Dendritic cell treated with granulocyte-macrophage colony-stimulating factor and Interleukin-4, amounts not matched to agents 40 ng/mL and 50 ng/mL, for 4 days (primary cell): ENCODE measurements at regions not wholly inside any gene's neighbourhood (a gene's known extent, or its start where the extent isn't known, plus 50 kb on each side); places are given as distances from the start of the nearest gene placed in this dataset.

Source experiments
- H3K27ac Mint-ChIP-seq: one replicate; pipeline ENCODE4 v1.8.0; 2022; ENCODE audit warnings: mild to moderate bottlenecking, mixed read lengths
- H3K27me3 Mint-ChIP-seq: one replicate; pipeline ENCODE4 v1.8.0; 2022; ENCODE audit warnings: mild to moderate bottlenecking, mixed read lengths
- H3K36me3 Mint-ChIP-seq: one replicate; pipeline ENCODE4 v1.8.0; 2022; ENCODE audit warnings: low read depth, mixed read lengths
- H3K4me1 Mint-ChIP-seq: one replicate; pipeline ENCODE4 v1.8.0; 2022; ENCODE audit warnings: low read depth, mixed read lengths
- H3K4me3 Mint-ChIP-seq: one replicate; pipeline ENCODE4 v1.8.0; 2022; ENCODE audit warnings: mild to moderate bottlenecking, moderate library complexity, mixed read lengths
- H3K9me3 Mint-ChIP-seq: one replicate; pipeline ENCODE4 v1.8.0; 2022; ENCODE audit warnings: mixed read lengths
- intact Hi-C: fragments of 100-400 bp; cut with micrococcal nuclease; formaldehyde crosslinking; loops from one replicate; pipeline ENCODE4 v1.15.0; 2022

DNA sequence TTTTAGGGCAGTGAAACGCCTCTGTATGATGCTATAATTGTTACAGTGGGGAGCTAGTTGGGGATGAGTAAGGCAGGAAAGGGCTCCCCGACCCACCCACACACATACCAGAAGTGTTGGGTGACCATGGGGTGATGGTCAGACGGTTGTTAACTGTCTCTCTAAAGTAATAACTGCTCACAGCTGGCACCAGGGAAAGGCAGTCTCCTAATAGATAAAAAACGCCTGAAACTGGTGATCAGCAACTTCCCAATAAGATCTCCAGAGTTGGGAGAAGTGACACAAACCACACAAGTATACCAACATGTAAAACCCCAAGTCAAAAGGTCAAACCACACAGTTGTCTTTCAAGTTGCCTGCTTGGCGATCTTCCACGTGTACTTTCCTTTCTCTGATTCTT, 346.5 kb upstream of the CNTN4 start:
- intact Hi-C loops = no loop called here
- Mint-ChIP-seq H3K9me3 (peaks cover 37% of the 10 kb centered on the region), H3K4me1 (no peaks in the 10 kb centered on the region), H3K27ac (no peak overlapping the region), H3K27me3 (no peaks in the 10 kb centered on the region), H3K4me3 (no peak overlapping the region), H3K36me3 (no peaks in the 10 kb centered on the region)

DNA sequence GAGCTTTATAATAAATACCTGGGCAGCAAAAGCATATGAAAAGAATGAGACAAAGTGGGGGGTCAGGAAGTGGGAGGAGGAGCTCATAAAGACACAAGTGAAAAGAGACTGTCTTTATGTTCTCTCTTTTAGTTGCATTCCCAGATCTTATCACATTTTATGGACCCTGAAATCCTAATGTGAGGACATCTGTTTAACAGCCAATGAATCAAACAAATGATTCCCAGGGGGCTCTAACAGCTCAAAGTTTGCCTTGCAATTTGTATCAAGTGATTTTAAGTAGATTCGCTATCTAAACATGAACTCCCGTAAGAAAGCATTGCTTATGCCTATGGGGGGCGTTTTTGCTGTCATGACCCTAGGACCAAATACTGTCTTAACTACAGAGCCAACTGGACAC, 332.3 kb upstream of the CNTN4 start:
- no peaks in the 10 kb centered on the region for H3K36me3 Mint-ChIP-seq
- H3K4me1 Mint-ChIP-seq = no peaks in the 10 kb centered on the region
- intact Hi-C loops = no loop called here
- no peak overlapping the region for H3K27ac Mint-ChIP-seq
- no peaks in the 10 kb centered on the region for H3K27me3 Mint-ChIP-seq
- H3K9me3 Mint-ChIP-seq = peaks cover 17% of the 10 kb centered on the region
- H3K4me3 Mint-ChIP-seq = no peak overlapping the region

DNA sequence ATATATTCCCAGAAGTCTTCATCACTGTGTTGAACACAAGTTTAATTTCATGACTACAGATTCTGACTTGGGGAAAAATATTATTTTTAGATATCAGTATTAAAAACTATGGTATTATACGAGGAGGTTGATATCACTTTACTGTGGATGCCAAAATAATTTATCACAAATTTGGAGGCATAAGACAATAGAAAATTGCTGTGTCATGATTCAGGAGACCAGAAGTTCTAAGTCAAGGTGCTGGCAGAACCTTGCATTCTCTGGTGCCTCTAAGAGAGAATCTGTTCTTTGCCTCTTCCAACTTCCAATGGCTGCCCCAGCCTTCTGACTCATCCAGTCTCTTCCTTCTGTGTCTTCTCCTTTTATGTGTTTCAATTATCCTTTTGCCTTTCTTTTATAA, 325.0 kb upstream of the CNTN4 start:
- H3K4me1 Mint-ChIP-seq = no peaks in the 10 kb centered on the region
- peaks cover 39% of the 10 kb centered on the region for H3K9me3 Mint-ChIP-seq
- intact Hi-C loops = no loop called here
- no peaks in the 10 kb centered on the region for H3K36me3 Mint-ChIP-seq
- H3K4me3 Mint-ChIP-seq = no peak overlapping the region
- no peaks in the 10 kb centered on the region for H3K27me3 Mint-ChIP-seq
- no peak overlapping the region for H3K27ac Mint-ChIP-seq

DNA sequence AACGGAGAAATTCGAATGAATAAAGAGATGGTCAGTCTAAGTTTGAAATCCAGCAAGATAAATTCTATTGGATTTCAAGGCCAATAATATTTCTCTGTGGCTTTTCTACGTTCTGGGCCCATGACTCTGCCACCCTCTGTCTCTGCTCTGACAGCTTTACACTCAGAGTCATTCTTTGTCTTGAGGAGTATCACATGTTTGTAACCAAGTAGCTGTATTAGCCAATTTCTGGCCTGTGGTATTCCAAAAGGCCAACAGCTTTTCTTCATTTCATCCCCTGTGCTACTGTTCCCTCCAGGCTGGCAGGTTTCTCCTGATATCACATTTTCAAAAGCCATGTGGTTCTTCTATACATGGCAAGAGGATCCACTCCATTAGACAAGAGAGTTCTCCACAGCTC, 324.1 kb upstream of the CNTN4 start:
- Mint-ChIP-seq H3K9me3 (peaks cover 35% of the 10 kb centered on the region), H3K4me1 (no peaks in the 10 kb centered on the region), H3K27ac (no peak overlapping the region), H3K36me3 (no peaks in the 10 kb centered on the region), H3K4me3 (no peak overlapping the region), H3K27me3 (no peaks in the 10 kb centered on the region)
- intact Hi-C loops = no loop called here

DNA sequence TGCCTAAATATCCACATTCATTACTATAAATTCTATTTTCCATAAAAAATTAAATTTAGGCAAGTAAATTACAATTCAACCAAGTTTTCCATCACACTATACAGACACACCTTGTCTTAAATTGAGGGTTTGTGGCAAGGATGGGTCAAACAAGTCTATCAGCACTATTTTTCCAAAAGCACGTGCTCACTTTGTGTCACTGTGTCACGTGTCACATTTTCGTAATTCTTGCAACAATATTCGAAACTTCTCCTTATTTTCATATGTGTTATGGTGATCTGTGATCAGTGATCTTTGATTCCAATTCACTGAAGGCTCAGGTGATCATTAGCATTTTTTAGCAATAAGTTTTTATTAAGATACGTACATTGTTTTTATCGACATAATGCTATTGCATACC, 323.3 kb upstream of the CNTN4 start:
- intact Hi-C loops = no loop called here
- peaks cover 35% of the 10 kb centered on the region for H3K9me3 Mint-ChIP-seq
- H3K27me3 Mint-ChIP-seq = no peaks in the 10 kb centered on the region
- H3K27ac Mint-ChIP-seq = no peak overlapping the region
- no peaks in the 10 kb centered on the region for H3K36me3 Mint-ChIP-seq
- no peak overlapping the region for H3K4me3 Mint-ChIP-seq
- no peaks in the 10 kb centered on the region for H3K4me1 Mint-ChIP-seq

DNA sequence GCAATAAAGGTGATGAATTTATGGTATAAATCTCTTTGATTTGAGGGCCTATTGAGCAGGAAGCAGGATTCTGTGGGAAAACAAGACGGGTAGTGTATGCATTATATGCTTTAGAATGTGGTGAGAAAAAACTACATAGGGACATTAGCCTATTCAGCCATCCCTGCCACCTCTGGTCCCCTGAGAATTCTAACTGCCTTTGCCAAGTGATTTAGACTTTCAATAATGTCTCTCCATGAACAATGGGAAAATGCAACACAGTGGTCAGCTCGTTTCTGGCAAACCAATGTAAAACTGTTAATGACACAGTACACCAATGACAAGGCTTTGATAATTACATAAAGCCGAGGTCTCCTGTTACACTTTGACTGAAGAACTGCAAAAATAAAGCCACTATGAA, 314.7 kb upstream of the CNTN4 start:
- H3K9me3 Mint-ChIP-seq = peaks cover 29% of the 10 kb centered on the region
- no peaks in the 10 kb centered on the region for H3K27me3 Mint-ChIP-seq
- no peak overlapping the region for H3K27ac Mint-ChIP-seq
- no peaks in the 10 kb centered on the region for H3K36me3 Mint-ChIP-seq
- intact Hi-C loops = no loop called here
- no peak overlapping the region for H3K4me3 Mint-ChIP-seq
- H3K4me1 Mint-ChIP-seq = no peaks in the 10 kb centered on the region

DNA sequence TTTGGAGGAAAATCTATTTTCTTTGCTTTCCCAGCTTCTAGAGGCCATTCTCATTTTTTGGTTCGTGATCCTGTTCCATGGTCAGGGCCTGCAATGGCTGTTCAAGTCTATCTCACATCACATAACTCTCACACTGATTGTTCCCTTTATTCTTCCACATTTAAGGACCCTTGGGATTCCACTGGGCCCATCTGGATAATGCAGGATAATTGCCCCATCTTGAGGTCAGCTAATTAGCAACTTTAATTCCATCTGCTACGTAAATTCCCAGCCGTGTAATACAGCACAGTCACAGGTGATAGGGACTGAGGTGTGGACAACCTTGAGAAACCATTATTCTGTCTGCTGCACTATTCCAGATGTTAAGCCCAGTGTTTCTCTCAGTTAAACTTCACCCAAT, 311.6 kb upstream of the CNTN4 start:
- no peak overlapping the region for H3K27ac Mint-ChIP-seq

DNA sequence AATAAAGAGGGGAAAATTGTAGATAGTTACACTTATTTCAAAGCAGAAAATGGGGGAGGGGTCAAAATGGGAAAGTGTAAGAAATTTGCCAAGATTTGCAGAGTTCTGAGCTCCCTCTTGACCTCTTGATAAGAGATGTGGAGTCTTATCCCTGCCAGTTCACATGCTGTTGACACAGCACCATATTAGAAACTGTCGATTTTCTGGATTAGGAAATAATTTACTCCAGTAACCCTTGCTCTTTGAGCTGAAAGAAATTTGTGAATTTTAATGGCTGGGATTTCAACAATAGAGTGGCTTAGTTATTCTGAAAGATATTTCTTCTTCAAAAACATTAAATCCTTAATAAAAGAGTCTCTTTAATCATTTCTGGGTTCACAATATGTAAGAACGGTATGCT, 306.2 kb upstream of the CNTN4 start:
- H3K4me3 Mint-ChIP-seq = no peak overlapping the region
- intact Hi-C loops = no loop called here
- H3K4me1 Mint-ChIP-seq = no peaks in the 10 kb centered on the region
- no peaks in the 10 kb centered on the region for H3K36me3 Mint-ChIP-seq
- no peak overlapping the region for H3K27ac Mint-ChIP-seq
- H3K9me3 Mint-ChIP-seq = peaks cover under 1% of the 10 kb centered on the region
- H3K27me3 Mint-ChIP-seq = no peaks in the 10 kb centered on the region

More for the DNA sequence above, 311.6 kb upstream of the CNTN4 start:
- Mint-ChIP-seq H3K4me3 (no peak overlapping the region), H3K4me1 (no peaks in the 10 kb centered on the region), H3K27me3 (no peaks in the 10 kb centered on the region), H3K36me3 (no peaks in the 10 kb centered on the region), H3K9me3 (peaks cover 29% of the 10 kb centered on the region)
- intact Hi-C loops = no loop called here

DNA sequence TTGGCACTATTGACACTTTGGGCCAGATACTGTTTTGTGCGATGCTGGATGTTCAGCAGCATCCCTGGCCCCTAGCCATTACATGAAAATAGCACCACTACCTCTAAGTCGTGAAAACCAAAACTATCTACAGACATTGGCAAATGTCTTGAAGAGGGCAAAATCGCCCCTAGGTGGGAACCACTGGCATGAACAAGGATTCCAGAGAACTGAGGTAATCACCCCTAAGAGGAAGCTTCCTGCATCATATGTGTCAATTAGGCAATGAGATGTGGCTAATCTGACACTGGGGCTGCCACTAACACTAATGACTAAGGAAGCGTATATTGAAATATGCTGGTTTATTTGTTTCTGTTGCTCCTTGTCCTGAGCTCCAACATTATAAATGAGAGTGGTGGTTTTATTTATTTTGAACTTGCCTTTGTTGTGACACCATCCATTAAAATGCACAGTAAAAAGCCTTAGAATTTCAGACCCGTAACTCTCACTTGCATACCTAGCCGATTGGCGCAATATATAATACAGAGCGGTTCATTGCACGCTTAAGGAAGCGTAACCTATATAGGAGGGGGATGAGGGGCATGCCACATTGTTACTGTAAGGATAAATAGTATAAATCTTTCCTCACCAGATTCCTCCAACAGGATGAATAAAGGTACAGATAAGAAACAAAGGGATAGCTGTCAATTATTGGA, 299.8 kb upstream of the CNTN4 start:
- Mint-ChIP-seq H3K4me3 (no peak overlapping the region), H3K27ac (no peak overlapping the region), H3K36me3 (no peaks in the 10 kb centered on the region), H3K9me3 (peaks cover 18% of the 10 kb centered on the region), H3K27me3 (no peaks in the 10 kb centered on the region), H3K4me1 (no peaks in the 10 kb centered on the region)
- intact Hi-C loops = no loop called here

DNA sequence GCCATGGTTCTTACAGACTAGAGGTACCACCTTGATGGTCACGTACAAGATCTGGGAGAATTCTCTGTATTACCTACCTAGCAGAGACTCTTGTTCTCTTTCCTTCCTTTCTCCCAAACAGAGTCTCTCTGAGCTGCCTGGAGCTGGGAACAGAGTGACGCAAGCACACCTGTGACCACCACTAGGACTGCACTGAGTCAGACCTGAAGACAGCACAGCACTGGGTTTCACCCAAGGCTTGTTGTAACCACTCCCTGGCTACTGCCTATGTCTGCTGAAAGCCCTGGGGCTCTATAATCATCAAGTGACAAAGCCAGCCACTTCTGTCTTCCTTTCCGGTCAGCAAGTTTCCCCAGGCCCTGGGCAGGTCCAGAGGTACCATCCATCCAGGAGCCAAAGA, 293.3 kb upstream of the CNTN4 start:
- H3K27me3 Mint-ChIP-seq = no peaks in the 10 kb centered on the region
- H3K36me3 Mint-ChIP-seq = no peaks in the 10 kb centered on the region
- no peak overlapping the region for H3K27ac Mint-ChIP-seq
- intact Hi-C loops = no loop called here
- no peaks in the 10 kb centered on the region for H3K4me1 Mint-ChIP-seq
- peaks cover 75% of the 10 kb centered on the region for H3K9me3 Mint-ChIP-seq
- H3K4me3 Mint-ChIP-seq = no peak overlapping the region

DNA sequence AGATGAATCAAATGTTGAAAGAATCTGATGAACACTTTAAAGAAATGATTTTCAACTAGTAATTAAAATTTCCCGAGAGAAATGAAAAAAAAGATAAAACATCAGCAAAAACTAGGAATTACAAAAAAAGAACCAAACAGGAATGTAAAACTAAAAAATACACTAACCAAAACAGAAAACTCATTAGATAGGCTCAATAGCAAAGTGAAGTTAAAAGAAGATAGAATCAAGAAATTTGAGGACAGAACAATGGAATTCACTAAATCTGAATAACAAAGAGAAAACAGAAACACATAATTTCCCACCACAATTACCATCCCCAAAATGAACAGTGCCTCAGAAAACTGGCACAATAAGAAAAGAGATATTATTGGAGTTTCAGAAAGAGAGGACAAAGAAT, 290.1 kb upstream of the CNTN4 start:
- no peak overlapping the region for H3K4me3 Mint-ChIP-seq
- H3K36me3 Mint-ChIP-seq = no peaks in the 10 kb centered on the region
- intact Hi-C loops = no loop called here
- H3K27me3 Mint-ChIP-seq = no peaks in the 10 kb centered on the region
- H3K9me3 Mint-ChIP-seq = peaks cover 70% of the 10 kb centered on the region
- H3K27ac Mint-ChIP-seq = no peak overlapping the region
- no peaks in the 10 kb centered on the region for H3K4me1 Mint-ChIP-seq

DNA sequence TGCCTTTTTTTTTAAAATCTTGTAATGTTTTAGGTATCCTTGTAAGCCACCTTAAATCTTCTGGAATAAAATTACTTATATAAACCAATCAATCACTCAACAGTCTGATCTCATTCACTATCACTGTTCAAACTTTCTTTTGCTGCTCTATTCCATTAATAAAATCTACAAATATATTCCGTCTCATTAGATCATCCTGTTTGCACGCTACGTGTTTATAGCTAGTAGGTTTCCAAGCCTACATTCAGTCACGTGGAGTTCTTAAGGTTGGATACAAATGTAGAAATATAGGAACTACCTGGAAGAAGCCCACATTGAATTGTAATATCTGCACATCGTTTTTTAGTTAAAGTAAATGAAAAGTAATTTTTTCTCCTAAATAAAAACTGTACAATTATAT, 274.8 kb upstream of the CNTN4 start:
- intact Hi-C loops = no loop called here
- H3K27me3 Mint-ChIP-seq = no peaks in the 10 kb centered on the region
- no peaks in the 10 kb centered on the region for H3K4me1 Mint-ChIP-seq
- H3K9me3 Mint-ChIP-seq = peaks cover 43% of the 10 kb centered on the region
- H3K4me3 Mint-ChIP-seq = no peak overlapping the region
- no peaks in the 10 kb centered on the region for H3K36me3 Mint-ChIP-seq
- H3K27ac Mint-ChIP-seq = no peak overlapping the region

DNA sequence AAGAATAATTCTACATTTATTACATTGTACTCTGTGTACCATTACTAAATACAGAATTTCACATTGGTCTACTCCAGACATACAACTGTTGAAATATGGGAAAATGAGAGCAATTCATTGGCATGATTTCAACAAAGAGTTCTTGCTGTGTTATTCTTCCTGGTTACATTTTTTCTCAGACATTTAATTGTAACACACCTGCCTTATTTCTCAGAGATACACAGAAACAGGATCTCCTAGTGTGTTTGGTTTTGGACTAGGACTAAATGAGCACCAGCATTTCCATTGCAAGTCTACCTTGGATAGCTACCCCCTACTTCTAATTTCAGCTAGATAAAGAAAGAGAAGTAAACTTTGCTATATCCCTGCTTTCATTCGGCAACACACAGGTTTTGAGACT, 274.3 kb upstream of the CNTN4 start:
- no peaks in the 10 kb centered on the region for H3K4me1 Mint-ChIP-seq
- no peak overlapping the region for H3K4me3 Mint-ChIP-seq
- H3K36me3 Mint-ChIP-seq = no peaks in the 10 kb centered on the region
- H3K9me3 Mint-ChIP-seq = peaks cover 48% of the 10 kb centered on the region
- no peak overlapping the region for H3K27ac Mint-ChIP-seq
- no peaks in the 10 kb centered on the region for H3K27me3 Mint-ChIP-seq
- intact Hi-C loops = no loop called here

DNA sequence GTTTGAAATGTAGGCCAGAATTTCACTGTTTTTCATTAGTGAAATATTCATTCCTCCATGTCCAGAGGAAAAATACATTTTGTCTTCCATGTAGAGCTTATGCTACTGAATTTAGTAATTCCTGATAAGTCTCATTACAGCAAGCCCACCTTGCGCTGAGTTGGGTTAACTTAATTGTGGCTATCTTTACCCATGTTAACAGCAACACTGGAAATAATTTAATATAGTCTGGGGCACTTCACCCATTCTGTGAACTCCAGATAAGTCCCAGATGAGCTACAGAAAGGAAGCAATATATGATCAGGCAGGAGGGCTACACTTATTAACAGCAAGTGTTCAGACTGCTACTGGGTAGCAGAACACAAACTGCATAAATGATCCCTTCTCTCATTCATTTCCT, 270.1 kb upstream of the CNTN4 start:
- H3K27ac Mint-ChIP-seq = no peak overlapping the region
- H3K36me3 Mint-ChIP-seq = no peaks in the 10 kb centered on the region
- H3K4me1 Mint-ChIP-seq = no peaks in the 10 kb centered on the region
- H3K4me3 Mint-ChIP-seq = no peak overlapping the region
- H3K27me3 Mint-ChIP-seq = no peaks in the 10 kb centered on the region
- intact Hi-C loops = no loop called here
- peaks cover 33% of the 10 kb centered on the region for H3K9me3 Mint-ChIP-seq

DNA sequence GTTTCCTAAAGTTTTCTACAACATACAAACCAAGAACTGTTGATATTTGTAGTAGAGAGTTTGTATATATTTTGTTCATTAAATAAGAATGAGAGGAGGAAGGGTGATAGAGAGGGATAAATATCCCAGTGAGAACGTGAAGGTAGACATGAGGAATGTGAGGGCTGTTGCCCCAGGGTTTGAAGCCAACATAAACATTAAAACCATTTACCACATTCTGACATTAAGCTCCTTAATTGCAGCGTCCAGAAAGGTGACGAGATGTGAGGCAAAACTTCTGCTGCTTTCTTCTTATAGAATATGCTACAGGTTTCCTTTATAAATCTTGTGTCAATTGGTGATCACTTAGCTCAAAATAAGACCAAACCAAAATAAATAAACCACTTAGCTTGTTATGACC, 267.8 kb upstream of the CNTN4 start:
- H3K4me1 Mint-ChIP-seq = no peaks in the 10 kb centered on the region
- intact Hi-C loops = no loop called here
- no peaks in the 10 kb centered on the region for H3K27me3 Mint-ChIP-seq
- peaks cover 34% of the 10 kb centered on the region for H3K9me3 Mint-ChIP-seq
- no peak overlapping the region for H3K4me3 Mint-ChIP-seq
- no peak overlapping the region for H3K27ac Mint-ChIP-seq
- H3K36me3 Mint-ChIP-seq = no peaks in the 10 kb centered on the region
